Stimulated activated naive CD8-positive, alpha-beta T cell treated with anti-CD3 and anti-CD28 coated beads, Interleukin-15, Interleukin-2, amounts not matched to agents 100 U/mL and 50 U/mL, for 24 hours (primary cell): ENCODE measurements at regions not wholly inside any gene's neighbourhood (a gene's known extent, or its start where the extent isn't known, plus 50 kb on each side); places are given as distances from the start of the nearest gene placed in this dataset.
"Not testable (repeated sequence)": the region's sequence is repeated elsewhere in the genome, so short reads cannot be mapped to it uniquely, and the experiment has no call there.

Source experiments
- ATAC-seq: fragments of 150-1000 bp; cut with Tn5 transposase; one replicate; pipeline ENCODE4 v1.10.0; 2021
- DNase-seq: peaks from one replicate; pipeline ENCODE4 v3.0.0; 2021

GRCh38 chr1:224061436-224061835, 52.5 kb upstream of the FBXO28 start:
- no peak for ATAC-seq
- DNase-seq = no peak

- DNase-seq (no peak), ATAC-seq (no peak)
Observed at GRCh38 chr1:224059897-224060427, 53.9 kb upstream of the FBXO28 start.

DNA sequence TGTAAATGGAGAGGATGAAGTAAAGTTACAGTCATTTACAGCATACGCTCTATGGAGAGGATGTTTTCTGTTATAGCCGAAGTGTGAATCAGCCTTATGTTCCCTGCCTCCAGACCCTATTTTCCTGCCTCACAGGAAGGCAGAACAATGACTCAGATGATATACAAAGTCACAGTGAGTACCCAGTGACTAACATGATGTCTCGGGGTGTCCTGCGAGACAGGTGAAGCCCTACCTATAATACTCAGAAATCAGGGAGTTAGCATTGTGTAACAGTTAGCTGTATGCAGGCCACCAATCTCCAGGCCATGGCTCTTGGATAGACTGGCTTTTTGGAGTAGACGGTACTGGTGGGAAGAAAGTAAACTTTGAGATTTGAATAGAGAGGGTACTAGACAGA, 55.6 kb upstream of the FBXO28 start:
- ATAC-seq (no peak), DNase-seq (no peak)

GRCh38 chr1:224057461-224058199, 56.3 kb upstream of the FBXO28 start:
- no peak for DNase-seq
- no peak for ATAC-seq

- DNase-seq (no peak), ATAC-seq (no peak)
Observed at GRCh38 chr1:224054611-224055010, 59.3 kb upstream of the FBXO28 start.

- ATAC-seq (no peak), DNase-seq (no peak)
Observed at GRCh38 chr1:224054012-224054411, 59.9 kb upstream of the FBXO28 start.

DNA sequence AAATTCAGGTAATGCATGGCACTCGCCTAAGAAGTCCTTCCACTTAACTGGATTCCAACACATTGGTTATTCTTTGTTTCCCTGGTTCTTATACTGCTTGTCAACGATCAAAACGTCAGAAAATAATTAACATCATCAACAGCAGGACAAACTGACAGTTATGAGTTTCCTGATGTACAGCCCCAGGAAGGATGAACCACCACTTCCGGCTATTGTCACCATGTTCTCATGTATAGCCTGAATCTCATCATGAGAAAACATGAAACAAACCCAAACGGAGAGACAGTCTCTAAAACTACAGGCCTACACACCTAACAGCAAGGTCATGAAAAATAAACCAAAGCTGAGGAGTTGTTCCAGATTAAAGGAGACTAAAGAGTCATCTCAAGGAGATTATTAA, 60.5 kb upstream of the FBXO28 start:
- no peak for DNase-seq
- no peak for ATAC-seq

DNA sequence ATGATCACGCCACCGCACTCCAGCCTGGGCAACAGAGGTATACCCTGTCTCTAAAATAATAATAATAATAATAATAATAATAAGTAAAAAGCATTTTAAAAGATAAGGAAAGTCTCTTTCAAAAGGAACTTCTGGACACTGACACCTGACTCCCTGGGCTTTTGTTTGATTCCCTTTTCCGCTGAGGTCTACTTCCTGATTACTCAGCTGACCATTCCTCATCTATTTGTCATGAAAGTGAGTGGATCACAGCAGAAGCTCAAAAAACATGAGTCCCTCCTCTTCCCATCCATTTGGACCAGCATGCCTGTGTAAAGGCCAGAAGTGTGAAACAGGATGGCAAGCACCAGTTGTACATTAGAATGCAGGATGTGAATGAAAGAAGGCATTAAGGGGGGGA, 61.1 kb upstream of the FBXO28 start:
- DNase-seq = no peak
- ATAC-seq = no peak

DNA sequence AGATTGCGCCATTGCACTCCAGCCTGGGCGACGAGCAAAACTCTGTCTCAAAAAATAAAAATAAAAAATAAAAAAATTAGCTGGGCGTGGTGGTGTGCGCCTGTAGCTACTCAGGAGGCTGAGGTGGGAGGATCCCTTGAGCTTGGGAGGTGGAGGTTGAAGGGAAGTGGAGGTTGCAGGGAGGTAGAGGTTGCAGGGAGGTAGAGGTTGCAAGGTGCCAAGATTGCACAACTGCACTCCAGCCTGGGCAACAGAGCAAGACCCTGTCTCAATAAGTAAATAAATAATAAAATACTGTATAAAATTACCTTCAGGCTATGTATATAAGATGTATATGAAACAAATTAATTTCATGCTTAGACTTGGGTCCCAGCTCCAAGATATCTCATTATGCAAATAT, 62.1 kb upstream of the FBXO28 start:
- not testable (repeated sequence) for ATAC-seq, DNase-seq

DNA sequence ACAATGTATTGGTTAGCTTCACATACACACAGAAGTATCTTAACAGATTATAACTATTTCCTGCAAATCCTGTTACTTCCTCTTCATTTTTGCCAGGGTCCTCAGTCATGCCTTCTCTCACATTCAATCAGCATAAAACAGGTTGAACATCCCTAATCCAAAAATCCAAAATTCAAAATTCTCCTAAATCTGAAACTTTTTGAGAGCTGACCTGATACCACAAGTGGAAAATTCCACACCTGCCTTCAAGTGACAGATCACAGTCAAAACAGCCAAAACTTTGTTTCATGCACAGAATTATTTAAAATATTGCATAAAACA, 62.9 kb upstream of the FBXO28 start:
- ATAC-seq (no peak), DNase-seq (no peak)

DNA sequence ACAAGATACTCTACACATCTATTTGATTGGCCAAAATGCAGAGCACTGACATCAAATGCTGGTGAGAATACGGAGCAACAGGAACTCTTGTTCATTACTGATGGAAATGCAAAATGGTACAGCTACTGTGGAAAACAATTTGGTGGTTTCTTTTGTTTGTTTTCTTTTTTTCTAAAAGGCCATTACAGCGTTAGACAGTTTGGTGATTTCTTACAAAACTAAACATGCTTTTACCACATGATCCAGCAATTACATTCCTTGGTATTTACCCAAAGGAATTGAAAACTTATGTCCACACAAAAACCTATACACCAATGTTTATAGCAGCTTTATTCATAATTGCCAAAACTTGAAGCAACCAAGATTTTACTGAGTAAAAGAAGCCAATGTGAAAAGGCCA, 66.4 kb upstream of the FBXO28 start:
- ATAC-seq = no peak
- no peak for DNase-seq

GRCh38 chr1:224045556-224045955, 68.4 kb upstream of the FBXO28 start:
- DNase-seq (no peak), ATAC-seq (no peak)

DNA sequence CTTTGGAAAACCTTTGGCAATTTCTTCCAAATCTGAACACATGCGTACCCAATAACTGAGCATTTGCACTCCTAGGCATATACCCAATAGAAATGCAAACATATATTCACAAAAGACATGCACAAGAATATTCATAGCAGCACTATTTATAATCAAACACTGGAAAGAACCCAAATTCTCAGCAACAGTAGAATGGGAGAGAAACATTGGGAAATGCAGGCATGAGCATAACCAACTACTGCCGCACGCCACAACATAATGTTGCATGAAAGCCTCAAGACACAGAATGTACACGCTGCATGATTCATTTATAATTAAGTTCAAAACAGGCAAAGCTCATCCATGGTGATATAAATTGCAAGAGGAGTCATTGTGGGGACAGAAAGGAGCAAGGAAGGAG, 69.5 kb upstream of the FBXO28 start:
- ATAC-seq (no peak), DNase-seq (no peak)

DNA sequence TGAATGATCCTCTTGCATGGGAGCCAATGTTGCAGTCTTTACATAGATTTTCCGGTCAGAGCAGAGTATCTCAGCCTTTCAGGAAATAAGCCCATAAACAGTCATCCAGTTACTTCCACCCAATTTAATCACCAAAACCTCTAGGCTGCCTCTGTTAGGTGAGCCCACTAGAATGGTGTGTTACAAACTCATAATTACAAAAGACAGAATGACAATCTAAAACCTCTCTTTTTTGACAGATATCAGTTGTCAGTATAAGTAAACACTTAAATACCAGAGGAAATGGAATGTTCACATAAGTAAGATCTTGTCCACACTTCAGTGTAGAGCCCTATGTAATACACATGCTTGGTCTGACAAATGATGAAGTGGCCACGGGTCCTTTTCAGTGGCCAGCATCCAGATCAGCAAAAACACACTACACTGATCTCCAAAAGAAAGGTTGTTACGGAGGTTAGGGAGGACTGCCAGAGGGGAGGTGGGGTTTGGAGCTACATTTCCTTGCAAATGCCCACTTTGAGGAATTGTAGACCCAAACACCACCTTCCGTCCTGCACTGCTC, 71.3 kb upstream of the FBXO28 start:
- no peak for ATAC-seq
- no peak for DNase-seq

GRCh38 chr1:224041032-224041431, 72.9 kb upstream of the FBXO28 start:
- no peak for ATAC-seq

GRCh38 chr1:224040423-224040822, 73.5 kb upstream of the FBXO28 start:
- not testable (repeated sequence) for DNase-seq, ATAC-seq

More at GRCh38 chr1:224041032-224041431, 72.9 kb upstream of the FBXO28 start:
- no peak for DNase-seq

DNA sequence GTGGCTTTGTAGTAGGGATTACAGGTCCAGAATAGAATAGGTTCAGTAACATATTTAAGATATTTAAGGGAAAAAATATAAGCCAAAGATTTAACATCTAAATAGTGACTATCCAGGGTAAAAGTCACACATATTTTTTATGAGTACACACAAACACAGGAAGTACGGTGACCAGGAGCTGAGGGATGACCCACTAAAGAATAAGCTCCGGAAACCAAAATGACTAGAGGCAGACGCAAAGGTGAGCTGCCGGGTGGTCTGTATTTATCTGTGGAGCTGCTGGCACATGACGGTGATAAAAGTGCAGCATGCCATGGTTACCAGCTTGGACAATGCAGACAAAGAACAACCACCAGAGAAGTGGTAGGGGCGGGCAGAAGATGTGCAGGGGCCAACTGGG, 73.9 kb upstream of the FBXO28 start:
- not testable (repeated sequence) for DNase-seq, ATAC-seq

DNA sequence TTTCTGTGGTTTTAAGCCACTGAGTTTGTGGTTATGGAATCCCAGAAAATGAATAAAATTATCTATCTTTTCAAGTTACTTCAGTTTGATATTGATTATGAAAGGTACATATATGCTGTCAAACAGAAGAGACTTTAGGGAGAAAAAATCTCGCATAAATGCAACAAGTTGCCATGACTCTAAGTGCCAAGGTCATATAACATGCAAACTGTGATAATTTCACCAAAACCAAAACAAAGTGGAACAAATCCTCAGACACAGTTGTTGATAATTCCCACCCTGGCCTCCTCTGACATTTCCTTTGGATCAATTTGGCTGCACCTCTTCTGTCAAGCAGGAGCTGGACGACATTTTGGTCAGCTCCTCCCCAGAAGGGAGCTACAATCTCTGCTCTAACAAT, 75.1 kb upstream of the FBXO28 start:
- ATAC-seq, DNase-seq: not testable (repeated sequence)

DNA sequence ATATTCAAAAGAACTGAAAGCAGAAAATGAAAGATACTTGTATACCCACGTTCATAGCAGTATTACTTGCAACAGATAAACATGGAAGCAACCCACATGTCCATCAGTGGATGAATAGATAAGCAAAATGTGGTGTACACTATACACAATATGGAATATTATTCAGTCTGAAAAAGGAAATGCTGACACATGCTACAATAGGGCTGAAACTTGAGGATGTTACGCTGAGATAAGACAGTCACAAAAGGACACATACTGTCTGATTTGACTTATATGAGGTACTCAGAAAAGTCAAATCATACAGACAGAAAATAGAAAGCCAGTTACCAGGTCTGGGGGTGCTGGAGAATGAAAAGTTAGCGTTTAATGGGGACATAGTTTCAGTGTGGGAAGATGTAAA, 76.5 kb upstream of the FBXO28 start:
- DNase-seq, ATAC-seq: not testable (repeated sequence)

GRCh38 chr1:224032608-224033276, 81.2 kb upstream of the FBXO28 start:
- DNase-seq, ATAC-seq: not testable (repeated sequence)

GRCh38 chr1:224031986-224032385, 81.9 kb upstream of the FBXO28 start:
- not testable (repeated sequence) for DNase-seq
- peak; percentile 68 for ATAC-seq

GRCh38 chr1:224030257-224030656, 83.7 kb upstream of the FBXO28 start:
- DNase-seq, ATAC-seq: not testable (repeated sequence)
